ENCODE measurements at regions not wholly inside any gene's neighbourhood (a gene's known extent, or its start where the extent isn't known, plus 50 kb on each side); places are given as distances from the start of the nearest gene placed in this dataset.

- in situ Hi-C loops (cut with MboI; ENCODE audit: low pct_unique_long_range_greater_than_20kb, low sequenced_read_pairs, unreplicated experiment), result no loop called here
- no peak for TF ChIP-seq CTCF (IDR thresholded peaks at IDR 0.05; ENCODE audit: extremely low read depth, insufficient read depth, missing control alignments)
Measured at GRCh38 chr6:147874322-147874721, 365.8 kb downstream of the SAMD5 start.

GRCh38 chr6:147879031-147879580 lies 370.6 kb downstream of the SAMD5 start:
- in situ Hi-C loops (cut with MboI; ENCODE audit: low pct_unique_long_range_greater_than_20kb, low sequenced_read_pairs, unreplicated experiment), result no loop called here
- DNase-seq (ENCODE audit: low spot score), result no peak
- TF ChIP-seq CTCF (IDR thresholded peaks at IDR 0.05; ENCODE audit: extremely low read depth, insufficient read depth, missing control alignments), result no peak

More at GRCh38 chr6:147874322-147874721, 365.8 kb downstream of the SAMD5 start:
- no peak for DNase-seq (ENCODE audit: low spot score)

GRCh38 chr6:147881432-147881831 lies 372.9 kb downstream of the SAMD5 start:
- no peak for DNase-seq (ENCODE audit: low spot score)
- in situ Hi-C loops (cut with MboI; ENCODE audit: low pct_unique_long_range_greater_than_20kb, low sequenced_read_pairs, unreplicated experiment), result no loop called here
- TF ChIP-seq CTCF (IDR thresholded peaks at IDR 0.05; ENCODE audit: extremely low read depth, insufficient read depth, missing control alignments), result no peak

- in situ Hi-C loops (cut with MboI; ENCODE audit: low pct_unique_long_range_greater_than_20kb, low sequenced_read_pairs, unreplicated experiment), result no loop called here
Measured at GRCh38 chr6:147888374-147888773, 379.9 kb downstream of the SAMD5 start.

GRCh38 chr6:147891671-147892070 lies 383.2 kb downstream of the SAMD5 start:
- no peak for TF ChIP-seq CTCF (IDR thresholded peaks at IDR 0.05; ENCODE audit: extremely low read depth, insufficient read depth, missing control alignments)
- in situ Hi-C loops (cut with MboI; ENCODE audit: low pct_unique_long_range_greater_than_20kb, low sequenced_read_pairs, unreplicated experiment), result no loop called here
- DNase-seq (ENCODE audit: low spot score), result no peak

More at GRCh38 chr6:147888374-147888773, 379.9 kb downstream of the SAMD5 start:
- TF ChIP-seq CTCF (IDR thresholded peaks at IDR 0.05; ENCODE audit: extremely low read depth, insufficient read depth, missing control alignments), result no peak
- DNase-seq (ENCODE audit: low spot score), result no peak

- in situ Hi-C loops (cut with MboI; ENCODE audit: low pct_unique_long_range_greater_than_20kb, low sequenced_read_pairs, unreplicated experiment), result no loop called here
- TF ChIP-seq CTCF (IDR thresholded peaks at IDR 0.05; ENCODE audit: extremely low read depth, insufficient read depth, missing control alignments), result no peak
- no peak for DNase-seq (ENCODE audit: low spot score)
Measured at GRCh38 chr6:147892476-147892875, 384.0 kb downstream of the SAMD5 start.
